A549 (cell line): ENCODE measurements at regions not wholly inside any gene's neighbourhood (a gene's known extent, or its start where the extent isn't known, plus 50 kb on each side); places are given as distances from the start of the nearest gene placed in this dataset.

Source experiments
- ATAC-seq, 2 experiments: fragments of 200-7000 bp in 1 of 2; fragments of >200 bp in 1 of 2; cut with Nextera tagmentation in 1 of 2; cut with Tn5 transposase in 1 of 2; 3 replicates each; pipeline versions ENCODE4 v1.8.0 to v1.9.1; 2018 to 2020; ENCODE audit warnings: mild to moderate bottlenecking in 1 of 2, moderate library complexity in 1 of 2
- CTCF ChIA-PET: fragments of 300-600 bp; sonication (Branson Sonifier 250); formaldehyde crosslinking; extraction: SDS; loops from one replicate; lab custom pipeline; 2021; ENCODE audit warnings: antibody characterized with exemption, inconsistent platforms; lab: Yijun Ruan, JAX
- POLR2A ChIA-PET: fragments of 350-600 bp; formaldehyde crosslinking; extraction: SDS; loops from one replicate; lab custom pipeline; 2021; ENCODE audit warnings: antibody characterized with exemption, inconsistent platforms; lab: Yijun Ruan, JAX
- DNase-seq, 2 experiments: peaks; one replicate each; pipeline versions ENCODE4 v3.0.0 to v3.0.0-alpha.2; 2011 to 2016; ENCODE audit warnings: low read depth in 1 of 2, low spot score in 1 of 2
- FAIRE-seq: peaks from 2 replicates; lab custom pipeline; 2011; peaks lifted over from hg19 to GRCh38; lab: Jason Lieb, UNC
- H3K27ac ChIP-seq, 2 experiments: fragments of >200 bp; sonication (Bioruptor Twin); formaldehyde crosslinking; 3 replicates each; pipeline ENCODE4 v1.5.1; 2016 to 2017
- H3K4me1 ChIP-seq: fragments of >200 bp; sonication (Bioruptor Twin); formaldehyde crosslinking; 3 replicates; pipeline ENCODE4 v1.6.1; 2016
- H3K4me2 ChIP-seq: fragments of >200 bp; sonication (Bioruptor Twin); formaldehyde crosslinking; 3 replicates; pipeline ENCODE4 v1.6.1; 2016
- H3K4me3 ChIP-seq: fragments of >200 bp; sonication (Bioruptor Twin); formaldehyde crosslinking; 3 replicates; pipeline ENCODE4 v1.5.1; 2016
- H3K9me3 ChIP-seq: fragments of >200 bp; sonication (Bioruptor Twin); formaldehyde crosslinking; 3 replicates; pipeline ENCODE4 v1.6.1; 2016
- CEBPB ChIP-seq, 2 experiments: fragments of >200 bp in 1 of 2; sonication (Bioruptor Twin) in 1 of 2; formaldehyde crosslinking in 1 of 2; IDR thresholded peaks; 2 replicates each; pipeline ENCODE4 v1.6.1; 2012 to 2016
- CHD4 ChIP-seq: fragments of 200-600 bp; sonication (generic); IDR thresholded peaks from 2 replicates; pipeline ENCODE4 v1.6.1; 2016; ENCODE audit warnings: antibody characterized with exemption, mild to moderate bottlenecking, borderline replicate concordance
- ESRRA ChIP-seq: fragments of 150-350 bp; IDR thresholded peaks from 2 replicates; pipeline ENCODE4 v1.6.1; 2014; ENCODE audit warnings: mild to moderate bottlenecking, low read length, borderline replicate concordance
- FOSB ChIP-seq: fragments of 250-450 bp; sonication (Bioruptor Pico); IDR thresholded peaks from 2 replicates; pipeline ENCODE4 v1.5.0; 2020; ENCODE audit warnings: mild to moderate bottlenecking, moderate library complexity
- HEYL ChIP-seq: fragments of 250-450 bp; sonication (Bioruptor Pico); IDR thresholded peaks from 2 replicates; pipeline ENCODE4 v1.8.0; 2021; ENCODE audit warnings: mild to moderate bottlenecking, moderate library complexity
- HOXA7 ChIP-seq: fragments of 250-450 bp; sonication (Bioruptor Pico); IDR thresholded peaks from 2 replicates; pipeline ENCODE4 v1.5.0; 2020; ENCODE audit warnings: mild to moderate bottlenecking, moderate library complexity
- JUNB ChIP-seq: fragments of >200 bp; sonication (Bioruptor Twin); formaldehyde crosslinking; IDR thresholded peaks from 2 replicates; pipeline ENCODE4 v1.6.1; 2016
- KDM5A ChIP-seq: fragments of 200-600 bp; sonication (generic); IDR thresholded peaks from 2 replicates; pipeline ENCODE4 v1.6.1; 2016; ENCODE audit warnings: antibody characterized with exemption, mild to moderate bottlenecking
- MAFK ChIP-seq: fragments of 450-650 bp; IDR thresholded peaks from 2 replicates; pipeline ENCODE4 v1.6.1; 2014; ENCODE audit not compliant: partially characterized antibody
- MYC ChIP-seq: IDR thresholded peaks from 2 replicates; pipeline ENCODE4 v1.6.1; 2012; ENCODE audit warnings: mild to moderate bottlenecking, inconsistent platforms, low read length, improper control_type of control experiment, borderline replicate concordance
- POLR2AphosphoS2 ChIP-seq: conservative IDR thresholded peaks from 2 replicates; pipeline ENCODE4 v1.6.1; 2012; ENCODE audit warnings: low read length, improper control_type of control experiment, inconsistent platforms
- RAD21 ChIP-seq, 2 experiments: fragments of >200 bp in 1 of 2; sonication (Bioruptor Twin) in 1 of 2; formaldehyde crosslinking in 1 of 2; IDR thresholded peaks in 1 of 2; conservative IDR thresholded peaks in 1 of 2; 2 replicates in 1 of 2; 3 replicates in 1 of 2; pipeline ENCODE4 v1.6.1; 2012 to 2018; ENCODE audit warnings: inconsistent platforms in 1 of 2
- RARB ChIP-seq: fragments of 250-450 bp; sonication (Bioruptor Pico); IDR thresholded peaks from 2 replicates; pipeline ENCODE4 v1.8.0; 2021; ENCODE audit warnings: mild to moderate bottlenecking, moderate library complexity
- RCOR1 ChIP-seq: fragments of 150-350 bp; IDR thresholded peaks from 2 replicates; pipeline ENCODE4 v1.6.1; 2014; ENCODE audit warnings: antibody characterized with exemption, low read length, low read depth
- SREBF2 ChIP-seq: fragments of 450-650 bp; IDR thresholded peaks from 2 replicates; pipeline ENCODE4 v1.6.1; 2014; ENCODE audit warnings: mild to moderate bottlenecking, moderate library complexity
- ZC3H11A ChIP-seq: fragments of 450-650 bp; IDR thresholded peaks from 2 replicates; pipeline ENCODE4 v1.6.1; 2014; ENCODE audit warnings: antibody characterized with exemption, mild to moderate bottlenecking
- ZFP36 ChIP-seq: fragments of 450-650 bp; IDR thresholded peaks from 2 replicates; pipeline ENCODE4 v1.6.1; 2014; ENCODE audit warnings: borderline replicate concordance; ENCODE audit not compliant: partially characterized antibody
- ZSCAN20 ChIP-seq: fragments of 250-450 bp; sonication (Bioruptor Pico); IDR thresholded peaks from 2 replicates; pipeline ENCODE4 v1.8.0; 2022; ENCODE audit warnings: mild to moderate bottlenecking, moderate library complexity
- WGBS: methylation state at CpG from one replicate; pipeline ENCODE4 v1.1.6; 2017; ENCODE audit errors: missing lambda C conversion rate; 5-methylcytosine and 5-hydroxymethylcytosine counted together
- TF ChIP-seq, protein P1 (sequence below): fragments of >200 bp; sonication (Bioruptor Twin); formaldehyde crosslinking; IDR thresholded peaks from 3 replicates; pipeline ENCODE4 v1.6.1; 2016
- TF ChIP-seq, protein P2 (sequence below): fragments of 450-650 bp; IDR thresholded peaks from 2 replicates; pipeline ENCODE4 v1.6.1; 2014; ENCODE audit warnings: antibody characterized with exemption
- TF ChIP-seq, protein P3 (sequence below): fragments of 150-350 bp; IDR thresholded peaks from 2 replicates; pipeline ENCODE4 v1.6.1; 2014; ENCODE audit warnings: low read depth, mild to moderate bottlenecking, low read length

DNA sequence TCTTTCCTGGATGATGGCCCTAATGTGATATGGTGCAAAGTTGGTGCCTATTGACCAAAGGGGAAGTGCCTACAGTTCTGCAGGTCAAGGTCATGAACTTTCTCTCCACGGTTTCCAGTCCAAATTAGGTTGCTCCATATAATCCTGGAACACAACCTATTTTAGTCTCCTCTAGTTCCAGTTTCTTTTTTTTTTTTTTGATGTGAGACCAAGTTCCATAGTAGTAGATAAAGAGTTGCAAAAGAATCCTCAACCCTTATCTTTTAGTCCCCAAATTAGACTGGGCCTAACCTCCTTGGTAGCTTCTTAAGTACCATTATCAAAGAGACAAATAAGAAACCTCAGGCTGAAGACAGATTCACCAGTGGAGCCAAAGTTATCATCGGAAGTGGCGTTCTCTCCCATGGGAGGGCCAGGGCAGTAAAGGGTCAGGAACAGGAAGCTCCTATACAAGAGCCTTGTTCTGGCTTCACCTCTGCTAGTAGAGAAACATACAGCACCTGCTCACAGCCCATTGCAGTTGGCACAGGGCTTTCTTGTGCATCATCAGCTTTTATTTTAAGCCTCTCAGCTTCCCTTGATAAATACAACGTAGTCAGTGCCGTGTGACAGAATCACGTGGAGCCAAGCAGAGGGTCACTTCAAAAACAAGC is 132.2 kb upstream of the RREB1 start:
- Histone ChIP-seq H3K4me3 (no peak overlapping the region), H3K9me3 (no peaks in the 10 kb centered on the region), H3K4me2 (no peak overlapping the region), H3K4me1 (no peaks in the 10 kb centered on the region), H3K27ac (no peak overlapping the region)
- TF ChIP-seq MAFK = no peak
- no peak for TF ChIP-seq HEYL (CRISPR knock-in tag)
- no peak for TF ChIP-seq ESRRA
- TF ChIP-seq POLR2AphosphoS2 = no peak
- TF ChIP-seq, protein P1, sequence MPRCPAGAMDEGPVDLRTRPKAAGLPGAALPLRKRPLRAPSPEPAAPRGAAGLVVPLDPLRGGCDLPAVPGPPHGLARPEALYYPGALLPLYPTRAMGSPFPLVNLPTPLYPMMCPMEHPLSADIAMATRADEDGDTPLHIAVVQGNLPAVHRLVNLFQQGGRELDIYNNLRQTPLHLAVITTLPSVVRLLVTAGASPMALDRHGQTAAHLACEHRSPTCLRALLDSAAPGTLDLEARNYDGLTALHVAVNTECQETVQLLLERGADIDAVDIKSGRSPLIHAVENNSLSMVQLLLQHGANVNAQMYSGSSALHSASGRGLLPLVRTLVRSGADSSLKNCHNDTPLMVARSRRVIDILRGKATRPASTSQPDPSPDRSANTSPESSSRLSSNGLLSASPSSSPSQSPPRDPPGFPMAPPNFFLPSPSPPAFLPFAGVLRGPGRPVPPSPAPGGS = no peak
- no peak for TF ChIP-seq SREBF2
- TF ChIP-seq, protein P2, sequence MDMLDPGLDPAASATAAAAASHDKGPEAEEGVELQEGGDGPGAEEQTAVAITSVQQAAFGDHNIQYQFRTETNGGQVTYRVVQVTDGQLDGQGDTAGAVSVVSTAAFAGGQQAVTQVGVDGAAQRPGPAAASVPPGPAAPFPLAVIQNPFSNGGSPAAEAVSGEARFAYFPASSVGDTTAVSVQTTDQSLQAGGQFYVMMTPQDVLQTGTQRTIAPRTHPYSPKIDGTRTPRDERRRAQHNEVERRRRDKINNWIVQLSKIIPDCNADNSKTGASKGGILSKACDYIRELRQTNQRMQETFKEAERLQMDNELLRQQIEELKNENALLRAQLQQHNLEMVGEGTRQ = no peak
- TF ChIP-seq ZC3H11A = no peak
- no peak for DNase-seq
- POLR2A ChIA-PET = no interaction called here
- CTCF ChIA-PET = no interaction called here
- 70% methylated on average over 6 of the region's 6 CpGs for WGBS
- FAIRE-seq = no peak
- no peak for ATAC-seq

DNA sequence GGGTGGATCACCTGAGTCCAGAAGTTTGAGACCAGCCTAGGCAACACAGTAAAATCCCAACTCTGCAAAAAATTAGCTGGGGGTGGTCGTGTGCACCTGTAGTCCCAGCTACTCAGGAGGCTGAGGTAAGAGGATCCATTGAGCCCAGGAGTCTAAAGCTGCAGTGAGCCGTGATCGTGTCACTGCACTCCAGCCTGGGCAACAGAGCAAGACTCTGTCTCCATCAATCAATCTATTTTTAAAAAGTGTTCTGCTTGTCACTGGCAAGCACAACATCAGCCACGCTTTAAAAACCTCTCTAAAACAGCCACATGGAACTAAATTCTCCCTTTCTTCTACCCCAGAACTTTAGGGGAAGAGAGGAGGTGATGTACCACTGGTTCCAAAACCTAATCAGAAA is 131.6 kb upstream of the RREB1 start:
- no peaks in the 10 kb centered on the region for H3K9me3 ChIP-seq
- no peak overlapping the region for H3K4me2 ChIP-seq
- ATAC-seq (no peak), FAIRE-seq (no peak), DNase-seq (no peak)
- no peaks in the 10 kb centered on the region for H3K4me1 ChIP-seq
- H3K27ac ChIP-seq = no peak overlapping the region
- ChIA-PET POLR2A (no interaction called here), CTCF (no interaction called here)
- no peak overlapping the region for H3K4me3 ChIP-seq
- TF ChIP-seq RCOR1 = no peak
- TF ChIP-seq HOXA7 = no peak
- TF ChIP-seq RARB (CRISPR knock-in tag) = no peak
- 38% methylated on average over 4 of the region's 4 CpGs for WGBS

DNA sequence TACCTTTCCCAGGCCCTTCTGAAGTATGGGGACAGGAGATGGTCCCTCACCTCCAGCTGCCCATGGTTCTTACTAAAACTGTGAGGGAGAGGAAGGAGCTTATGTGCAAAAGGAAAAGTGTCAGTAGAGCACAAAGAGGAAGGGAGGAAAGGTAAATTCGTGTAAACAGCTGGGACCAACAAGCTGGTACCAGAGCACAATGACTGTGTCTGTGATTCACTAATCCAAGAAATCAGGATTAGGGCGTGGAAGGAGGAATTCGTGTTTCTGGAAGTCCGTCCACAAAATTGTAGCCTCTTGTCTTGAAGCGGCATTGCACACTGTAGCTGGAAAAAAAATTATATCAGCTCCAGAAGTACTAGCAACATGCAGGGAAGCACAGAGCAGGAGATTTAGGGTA is 129.0 kb upstream of the RREB1 start:
- DNase-seq (no peak), FAIRE-seq (no peak), ATAC-seq (no peak)
- Histone ChIP-seq H3K4me3 (no peak overlapping the region), H3K9me3 (no peaks in the 10 kb centered on the region), H3K4me2 (no peak overlapping the region), H3K4me1 (no peaks in the 10 kb centered on the region), H3K27ac (no peak overlapping the region)
- 49% methylated on average over 5 of the region's 5 CpGs for WGBS
- ChIA-PET CTCF (no interaction called here), POLR2A (no interaction called here)
- TF ChIP-seq FOSB (CRISPR knock-in tag) (no peak), KDM5A (no peak), MAFK (no peak), JUNB (no peak), ZFP36 (no peak), ZSCAN20 (CRISPR knock-in tag) (no peak), CHD4 (no peak), MYC (no peak), CEBPB (IDR thresholded peaks at IDR 0.05) (no peak), RAD21 (conservative IDR thresholded peaks at IDR 0.05 in 1 of 2, IDR thresholded peaks at IDR 0.05 in 1 of 2) (no peak)
- TF ChIP-seq, protein P3, sequence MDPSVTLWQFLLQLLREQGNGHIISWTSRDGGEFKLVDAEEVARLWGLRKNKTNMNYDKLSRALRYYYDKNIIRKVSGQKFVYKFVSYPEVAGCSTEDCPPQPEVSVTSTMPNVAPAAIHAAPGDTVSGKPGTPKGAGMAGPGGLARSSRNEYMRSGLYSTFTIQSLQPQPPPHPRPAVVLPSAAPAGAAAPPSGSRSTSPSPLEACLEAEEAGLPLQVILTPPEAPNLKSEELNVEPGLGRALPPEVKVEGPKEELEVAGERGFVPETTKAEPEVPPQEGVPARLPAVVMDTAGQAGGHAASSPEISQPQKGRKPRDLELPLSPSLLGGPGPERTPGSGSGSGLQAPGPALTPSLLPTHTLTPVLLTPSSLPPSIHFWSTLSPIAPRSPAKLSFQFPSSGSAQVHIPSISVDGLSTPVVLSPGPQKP = no peak
